IPS DF 19.7 (cell line): ENCODE measurements at regions not wholly inside any gene's neighbourhood (a gene's known extent, or its start where the extent isn't known, plus 50 kb on each side); places are given as distances from the start of the nearest gene placed in this dataset.

Experiments used
- DNase-seq: peaks from one replicate; pipeline ENCODE4 v3.0.0-alpha.2; 2013; ENCODE audit warnings: low read depth, low spot score

GRCh38 chr5:67694810-67695191 lies 498.2 kb upstream of the CD180 start:
- no peak for DNase-seq

GRCh38 chr5:67693956-67694809 lies 497.6 kb upstream of the CD180 start:
- DNase-seq, result no peak

GRCh38 chr5:67686746-67687145 lies 490.1 kb upstream of the CD180 start:
- DNase-seq, result no peak

GRCh38 chr5:67681703-67682102 lies 485.1 kb upstream of the CD180 start:
- no peak for DNase-seq

GRCh38 chr5:67680099-67680498 lies 483.5 kb upstream of the CD180 start:
- no peak for DNase-seq

GRCh38 chr5:67679184-67679841 lies 482.7 kb upstream of the CD180 start:
- DNase-seq, result no peak

- no peak for DNase-seq
These were observed 482.0 kb upstream of the CD180 start for GRCh38 chr5:67678594-67678993.

GRCh38 chr5:67677422-67677970 lies 480.9 kb upstream of the CD180 start:
- DNase-seq, result no peak

- no peak for DNase-seq
These were observed 480.3 kb upstream of the CD180 start for GRCh38 chr5:67676863-67677262.

GRCh38 chr5:67674159-67674655 lies 477.6 kb upstream of the CD180 start:
- DNase-seq, result no peak

- DNase-seq, result no peak
These were observed 477.0 kb upstream of the CD180 start for GRCh38 chr5:67673618-67674017.

GRCh38 chr5:67673180-67673579 lies 476.6 kb upstream of the CD180 start:
- DNase-seq, result no peak

- no peak for DNase-seq
These were observed 476.0 kb upstream of the CD180 start for GRCh38 chr5:67672636-67673035.

GRCh38 chr5:67669916-67670315 lies 473.3 kb upstream of the CD180 start:
- DNase-seq, result no peak

- DNase-seq, result no peak
These were observed 463.6 kb upstream of the CD180 start for GRCh38 chr5:67660149-67660548.

- DNase-seq, result no peak
These were observed 462.7 kb upstream of the CD180 start for GRCh38 chr5:67659288-67659687.

- no peak for DNase-seq
These were observed 460.5 kb upstream of the CD180 start for GRCh38 chr5:67657055-67657454.

- DNase-seq, result no peak
These were observed 455.6 kb upstream of the CD180 start for GRCh38 chr5:67652201-67652600.

GRCh38 chr5:67651180-67651579 lies 454.6 kb upstream of the CD180 start:
- DNase-seq, result no peak

GRCh38 chr5:67648201-67648671 lies 451.6 kb upstream of the CD180 start:
- DNase-seq, result no peak

- no peak for DNase-seq
These were observed 451.2 kb upstream of the CD180 start for GRCh38 chr5:67647772-67648171.

GRCh38 chr5:67644221-67644920 lies 447.8 kb upstream of the CD180 start:
- DNase-seq, result no peak
